HG03103 (cell line): ENCODE measurements at regions not wholly inside any gene's neighbourhood (a gene's known extent, or its start where the extent isn't known, plus 50 kb on each side); places are given as distances from the start of the nearest gene placed in this dataset.

ENCODE experiments used
- ATAC-seq: cut with Tn5 transposase; IDR thresholded peaks from one replicate; pipeline ENCODE4 v1.9.1; 2021; ENCODE audit warnings: low read depth; ENCODE audit not compliant: unreplicated experiment

DNA sequence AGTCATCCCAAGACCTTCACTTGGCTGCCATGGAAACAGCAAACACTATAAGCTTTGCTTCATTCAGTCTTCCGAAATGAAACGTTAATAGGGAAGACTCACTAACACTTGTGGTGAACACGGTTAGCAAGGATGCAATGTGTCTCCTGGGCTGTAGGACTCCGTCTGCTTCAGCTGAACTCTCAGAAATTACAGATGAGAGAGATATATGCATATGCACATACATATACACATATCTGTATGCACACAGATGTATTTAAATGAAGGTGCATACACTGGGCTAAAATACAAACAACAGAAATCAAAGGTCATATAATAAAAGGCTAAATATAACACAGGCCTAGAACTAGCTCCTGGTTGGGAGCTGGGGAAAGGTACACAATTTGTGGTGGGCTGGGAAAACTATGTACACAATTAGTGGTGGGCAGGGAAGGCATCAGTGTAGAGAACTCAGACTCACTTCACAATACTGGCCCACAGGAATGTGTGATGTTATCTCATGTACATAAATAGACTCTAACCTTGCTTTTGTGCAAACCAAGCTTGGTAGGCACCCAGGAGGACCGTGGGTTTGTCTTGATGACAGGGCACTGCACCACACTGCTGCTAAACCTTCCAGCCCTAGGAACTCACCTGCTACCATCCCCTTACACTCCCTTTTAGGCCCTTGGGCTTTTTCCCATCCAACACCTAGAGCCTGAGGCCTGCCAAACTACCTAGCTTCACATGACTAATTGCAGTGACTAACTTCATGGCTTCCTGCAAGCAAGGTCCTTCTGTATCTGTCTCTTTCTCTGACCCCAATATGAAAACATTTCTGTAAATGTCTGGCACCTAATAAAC, 873.1 kb downstream of the NSUN3 start:
- ATAC-seq, result no peak

DNA sequence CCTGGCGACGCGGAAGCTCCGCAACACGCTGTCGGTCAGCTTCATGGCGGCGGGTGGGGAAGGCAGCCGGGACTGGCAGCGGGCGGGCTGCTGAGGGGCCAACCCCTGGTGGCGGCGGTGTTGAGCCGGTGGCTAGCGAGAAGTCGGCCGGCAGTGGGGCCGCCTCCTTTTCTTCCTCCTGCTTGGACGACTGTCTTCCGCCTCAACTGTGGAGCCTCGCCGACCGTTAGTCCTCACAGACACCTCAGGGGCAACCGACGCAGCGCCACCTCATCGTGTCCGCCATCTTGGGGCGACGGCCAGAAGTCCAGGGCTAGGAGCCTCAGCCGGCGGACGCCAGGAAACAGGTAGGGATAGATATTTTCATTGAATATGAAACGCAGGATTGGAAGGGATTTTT, 875.1 kb downstream of the NSUN3 start:
- ATAC-seq, result no peak

DNA sequence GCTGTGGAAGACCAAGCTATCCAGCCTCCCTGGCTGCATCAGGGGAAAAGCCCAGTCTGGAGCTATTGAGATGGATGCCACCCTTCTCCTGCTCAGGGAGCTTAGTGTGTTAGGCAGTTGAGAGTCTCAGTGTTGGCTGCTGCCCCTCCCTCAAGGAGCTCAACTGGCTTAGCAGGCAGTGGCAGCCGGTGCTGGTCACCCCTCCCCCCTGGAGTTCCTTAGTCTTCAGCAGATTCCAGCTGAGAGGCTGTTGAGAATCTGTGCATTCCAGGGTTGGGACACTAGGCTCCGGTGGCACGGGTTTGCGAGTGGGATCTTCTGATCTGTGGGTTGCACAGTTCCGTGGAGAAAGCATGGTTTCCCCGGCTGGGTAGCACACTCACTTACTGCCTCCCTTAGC, 883.8 kb downstream of the NSUN3 start:
- no peak for ATAC-seq

DNA sequence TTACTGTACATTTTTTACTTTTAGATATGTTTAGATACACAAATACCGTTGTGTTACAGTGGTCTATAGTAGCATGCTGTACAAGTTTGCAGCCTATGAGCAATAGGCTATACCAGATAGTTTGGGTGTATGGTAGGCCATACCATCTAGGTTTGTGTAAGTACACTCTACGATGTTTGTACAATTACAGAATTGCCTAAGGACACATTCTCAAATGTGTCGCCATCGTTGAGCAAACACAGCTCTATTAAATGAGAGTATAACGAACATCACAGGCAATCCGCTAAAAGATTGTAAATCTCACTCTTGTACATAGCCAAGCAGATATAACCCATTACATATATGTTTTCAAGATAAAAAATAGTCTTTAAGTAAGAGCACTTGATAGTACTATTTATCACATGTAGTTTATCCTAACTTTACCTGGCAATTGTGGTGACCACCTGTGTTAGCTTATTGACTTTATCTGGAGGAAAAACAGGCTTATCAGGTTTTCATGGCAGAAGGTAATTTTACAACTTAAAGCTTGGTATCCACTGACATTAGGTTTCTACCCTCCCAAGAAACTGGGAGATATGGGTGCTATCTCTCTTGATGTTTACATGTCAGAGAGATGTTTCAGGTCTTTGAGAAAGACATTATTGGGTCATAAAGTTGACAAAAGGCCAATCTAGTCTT, 898.7 kb downstream of the NSUN3 start:
- ATAC-seq, result no peak

DNA sequence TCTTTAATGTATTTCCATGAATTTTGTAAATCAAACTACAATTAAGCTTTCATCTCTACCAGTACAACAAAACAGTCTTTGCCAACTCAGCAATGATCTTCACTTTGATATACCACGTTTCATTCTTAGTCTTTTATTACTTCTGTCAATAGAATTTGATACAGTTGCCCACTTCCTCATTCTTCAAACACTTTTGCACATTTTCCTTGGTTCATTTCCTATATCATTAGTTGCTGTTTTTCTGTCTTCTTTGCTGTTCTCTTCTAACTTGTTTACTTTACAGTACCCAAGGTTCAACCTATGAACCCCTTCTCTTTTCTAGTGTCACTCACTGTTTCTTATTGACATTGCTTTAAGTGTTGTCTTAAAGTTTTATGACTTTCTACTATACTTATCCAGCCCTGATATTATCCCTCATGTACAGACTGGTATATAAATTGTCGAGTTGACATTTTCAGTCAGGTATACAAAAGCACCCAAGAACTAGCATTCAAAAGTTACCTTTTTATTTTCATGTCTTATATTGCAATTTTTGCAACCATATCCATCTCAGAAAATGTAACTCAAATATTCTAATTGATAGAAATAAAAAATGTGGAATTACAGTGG, 903.1 kb downstream of the NSUN3 start:
- ATAC-seq, result no peak

- ATAC-seq, result no peak
These were observed 904.3 kb downstream of the NSUN3 start for GRCh38 chr3:94967196-94967595.

GRCh38 chr3:94968519-94968918, 905.7 kb downstream of the NSUN3 start:
- no peak for ATAC-seq

- ATAC-seq, result no peak
These were observed 909.2 kb downstream of the NSUN3 start for GRCh38 chr3:94972066-94972465.

GRCh38 chr3:94978084-94978483, 915.2 kb downstream of the NSUN3 start:
- no peak for ATAC-seq

DNA sequence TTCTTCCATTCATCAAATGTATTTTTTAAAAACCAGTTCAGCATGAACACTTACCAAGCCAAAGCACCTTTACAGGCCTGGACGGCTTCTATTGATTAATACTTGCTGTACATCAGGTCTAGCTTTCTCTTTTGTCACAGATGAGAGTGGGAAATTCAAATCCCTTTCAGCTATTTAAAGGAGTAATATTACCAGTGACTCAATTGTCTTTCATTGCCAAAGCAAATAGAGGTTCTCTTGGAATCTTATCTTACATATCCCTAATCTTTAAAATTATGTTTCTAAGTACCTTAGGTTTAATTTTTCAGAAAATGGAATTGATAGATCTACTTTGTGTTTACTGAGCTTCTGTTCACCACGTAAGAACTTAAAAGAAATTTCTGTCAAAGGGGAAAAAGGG, 922.9 kb downstream of the NSUN3 start:
- no peak for ATAC-seq

GRCh38 chr3:94990952-94991705, 928.3 kb downstream of the NSUN3 start:
- no peak for ATAC-seq

- no peak for ATAC-seq
These were observed 933.9 kb downstream of the NSUN3 start for GRCh38 chr3:94996743-94997142.

DNA sequence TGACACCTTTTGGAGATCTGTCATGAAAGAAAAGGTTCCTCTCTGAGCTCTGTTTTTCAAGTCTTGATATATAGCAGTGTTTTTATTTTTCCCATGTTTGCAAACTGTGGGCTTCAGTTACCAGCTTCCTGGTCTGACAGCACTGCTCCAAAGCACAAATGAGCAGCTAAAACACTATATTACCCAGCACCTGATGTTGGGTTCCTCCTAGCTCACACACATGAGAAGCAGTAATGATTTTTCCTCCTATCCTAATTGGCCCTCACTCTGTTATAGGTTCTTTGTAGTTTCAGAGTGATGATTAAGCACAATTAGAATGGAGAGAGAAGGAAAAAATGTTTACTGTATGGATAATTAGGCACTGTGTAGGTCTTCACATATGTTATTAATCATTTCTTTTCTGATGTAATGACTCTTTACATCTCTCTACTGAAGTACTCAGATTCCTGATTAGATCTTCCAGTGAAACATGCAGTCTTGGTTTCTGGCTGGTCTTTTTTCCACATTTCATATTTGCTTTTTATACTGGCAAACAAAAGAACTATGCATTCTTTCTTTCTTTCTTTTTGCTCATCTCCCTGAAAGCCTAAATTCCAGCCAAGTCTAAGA, 939.7 kb downstream of the NSUN3 start:
- no peak for ATAC-seq

DNA sequence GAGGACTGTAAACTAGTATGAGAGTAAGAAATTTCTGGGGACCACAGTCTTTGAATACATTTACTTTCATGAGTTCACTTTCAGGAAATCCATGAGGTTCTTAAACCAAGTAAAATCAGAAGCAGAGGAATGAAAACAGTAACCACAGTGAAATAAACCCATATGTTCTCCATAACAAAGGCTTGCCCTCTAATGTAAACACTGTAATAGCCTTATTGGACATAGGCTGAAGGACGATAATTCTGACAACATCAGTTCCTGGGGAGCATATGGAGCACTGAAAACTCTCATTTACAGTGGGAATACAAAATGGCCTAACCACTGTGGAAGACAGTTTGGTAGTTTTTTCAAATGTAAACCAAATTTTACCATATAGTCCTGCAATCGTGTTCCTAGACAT, 965.8 kb downstream of the NSUN3 start:
- no peak for ATAC-seq

- ATAC-seq, result no peak
These were observed 966.8 kb downstream of the NSUN3 start for GRCh38 chr3:95029644-95030043.

- no peak for ATAC-seq
These were observed 973.7 kb downstream of the NSUN3 start for GRCh38 chr3:95036526-95037021.

GRCh38 chr3:95037097-95037496, 974.2 kb downstream of the NSUN3 start:
- ATAC-seq, result no peak

DNA sequence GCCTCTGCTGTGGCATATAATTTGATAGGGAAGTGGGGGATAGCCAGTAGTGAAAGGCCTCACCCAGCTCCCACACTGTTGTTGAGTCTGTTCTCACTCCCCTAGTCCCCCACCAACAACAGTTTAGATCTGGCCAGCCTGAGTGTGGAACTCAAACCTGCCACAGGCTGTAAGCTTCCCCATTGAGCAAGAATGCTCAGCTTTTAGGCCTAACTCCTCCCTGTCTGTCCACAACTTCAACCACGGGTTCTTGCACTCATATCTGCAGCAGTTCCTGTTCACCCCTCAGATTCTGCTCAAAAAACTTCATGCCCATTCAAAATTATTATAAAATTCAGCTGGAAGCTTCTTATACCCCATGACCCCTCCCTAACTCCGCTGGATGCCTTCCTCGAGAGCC, 975.1 kb downstream of the NSUN3 start:
- no peak for ATAC-seq

DNA sequence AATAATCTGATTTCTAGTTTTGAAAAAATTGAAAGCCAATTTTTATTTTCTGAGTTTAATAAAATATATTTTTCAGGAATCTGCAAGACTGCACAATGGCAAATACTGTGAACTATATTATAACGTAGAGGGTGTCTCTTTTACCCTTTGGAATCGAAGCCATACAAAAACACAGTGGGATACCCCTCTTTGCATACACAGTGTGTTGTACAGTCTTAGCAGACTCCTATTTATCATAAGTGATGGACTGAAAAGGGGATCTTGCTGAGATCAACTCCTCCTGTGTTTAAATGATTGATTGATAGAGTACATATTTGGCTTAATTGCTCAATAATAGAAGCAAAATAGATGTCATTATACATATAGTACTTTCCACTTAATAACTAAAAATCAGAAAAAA, 981.2 kb downstream of the NSUN3 start:
- ATAC-seq, result no peak

- ATAC-seq, result no peak
These were observed 985.7 kb downstream of the NSUN3 start for GRCh38 chr3:95048564-95048963.
